Sigmoid colon (tissue), 6 donors: ENCODE measurements at regions not wholly inside any gene's neighbourhood (a gene's known extent, or its start where the extent isn't known, plus 50 kb on each side); places are given as distances from the start of the nearest gene placed in this dataset.

Experiments
- DNase-seq: peaks from one replicate; pipeline ENCODE4 v3.0.0-alpha.2; 2019
- H3K27ac ChIP-seq, 4 donors: fragments of 200-600 bp; sonication (generic); one replicate each; pipeline ENCODE4 v1.5.1; 2016 to 2019; ENCODE audit warnings: mild to moderate bottlenecking in 1 of 4
- H3K27me3 ChIP-seq, 3 donors: fragments of 200-600 bp; sonication (generic); one replicate each; pipeline ENCODE4 v1.5.1; 2019; ENCODE audit warnings: mild to moderate bottlenecking in 1 of 3
- H3K36me3 ChIP-seq, 4 donors: fragments of 200-600 bp; sonication (generic); one replicate each; pipeline ENCODE4 v1.5.1; 2016 to 2019
- H3K4me1 ChIP-seq, 4 donors: fragments of 200-600 bp; sonication (generic); one replicate each; pipeline ENCODE4 v1.5.1; 2017 to 2019
- H3K4me3 ChIP-seq, 4 donors: fragments of 200-600 bp; sonication (generic); one replicate each; pipeline ENCODE4 v1.5.1; 2017 to 2019; ENCODE audit warnings: mild to moderate bottlenecking in 2 of 4, moderate library complexity in 1 of 4
- H3K9me3 ChIP-seq, 4 donors: fragments of 200-600 bp in 3 of 4; sonication (generic) in 3 of 4; one replicate each; pipeline versions ENCODE4 v1.5.1 to v1.6.1; 2013 to 2019
- EP300 ChIP-seq, 4 donors: sonication (generic); formaldehyde crosslinking; IDR thresholded peaks; one replicate each; pipeline ENCODE4 v1.6.1; 2017; ENCODE audit warnings: antibody characterized with exemption in 4 of 4
- POLR2A ChIP-seq, 2 donors: fragments of 450-650 bp; IDR thresholded peaks; one replicate each; pipeline ENCODE4 v1.6.1; 2016; ENCODE audit warnings: antibody characterized with exemption in 2 of 2, mild to moderate bottlenecking in 2 of 2, moderate library complexity in 2 of 2
- POLR2AphosphoS5 ChIP-seq, 4 donors: sonication (generic); formaldehyde crosslinking; IDR thresholded peaks; one replicate each; pipeline ENCODE4 v1.6.1; 2017; ENCODE audit warnings: antibody characterized with exemption in 4 of 4
- WGBS, 2 donors: extraction: QIAGEN DNeasy Blood & Tissue Kit; methylation state at CpG; one replicate each; pipeline ENCODE4 v1.1.7; 2013; 5-methylcytosine and 5-hydroxymethylcytosine counted together
- intact Hi-C: fragments of 100-400 bp; cut with DNase I; formaldehyde crosslinking; loops from one replicate; pipeline ENCODE4 v1.15.1; 2023
- TF ChIP-seq, protein P1 (sequence below), 4 experiments: fragments of 450-650 bp in 3 of 4; fragments of 200-600 bp in 1 of 4; IDR thresholded peaks; one replicate each; pipeline ENCODE4 v1.5.1; 2016 to 2019; ENCODE audit warnings: antibody characterized with exemption in 4 of 4, mild to moderate bottlenecking in 3 of 4, moderate library complexity in 2 of 4
- donor health status: healthy with polysubstance abuse.
- donor health status: healthy.

DNA sequence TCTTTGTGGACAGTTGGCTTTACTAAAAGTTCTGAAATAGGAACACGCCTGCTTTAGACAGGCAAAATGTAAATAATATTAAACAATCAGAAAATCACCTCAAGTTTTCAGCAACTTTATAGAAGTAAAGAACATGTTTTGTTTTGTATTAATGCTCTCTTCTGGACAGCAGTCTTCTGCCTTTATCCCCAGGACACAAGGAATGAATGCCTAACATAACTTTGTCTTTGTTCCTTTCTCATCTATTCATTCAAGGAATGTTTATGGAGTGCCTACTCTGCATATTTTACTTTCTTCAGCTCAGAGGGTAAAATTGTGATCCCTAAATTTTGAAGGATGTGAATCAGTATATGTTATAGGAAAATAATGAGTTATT, 325.4 kb downstream of the FOXO1 start:
- WGBS, 2 donors, result 71 to 74% methylated on average over 1 of the region's 1 CpG
- DNase-seq, result no peak
- intact Hi-C loops, result no loop called here
- no peak for TF ChIP-seq POLR2AphosphoS5 (IDR thresholded peaks at IDR 0.05)
- TF ChIP-seq, protein P1, sequence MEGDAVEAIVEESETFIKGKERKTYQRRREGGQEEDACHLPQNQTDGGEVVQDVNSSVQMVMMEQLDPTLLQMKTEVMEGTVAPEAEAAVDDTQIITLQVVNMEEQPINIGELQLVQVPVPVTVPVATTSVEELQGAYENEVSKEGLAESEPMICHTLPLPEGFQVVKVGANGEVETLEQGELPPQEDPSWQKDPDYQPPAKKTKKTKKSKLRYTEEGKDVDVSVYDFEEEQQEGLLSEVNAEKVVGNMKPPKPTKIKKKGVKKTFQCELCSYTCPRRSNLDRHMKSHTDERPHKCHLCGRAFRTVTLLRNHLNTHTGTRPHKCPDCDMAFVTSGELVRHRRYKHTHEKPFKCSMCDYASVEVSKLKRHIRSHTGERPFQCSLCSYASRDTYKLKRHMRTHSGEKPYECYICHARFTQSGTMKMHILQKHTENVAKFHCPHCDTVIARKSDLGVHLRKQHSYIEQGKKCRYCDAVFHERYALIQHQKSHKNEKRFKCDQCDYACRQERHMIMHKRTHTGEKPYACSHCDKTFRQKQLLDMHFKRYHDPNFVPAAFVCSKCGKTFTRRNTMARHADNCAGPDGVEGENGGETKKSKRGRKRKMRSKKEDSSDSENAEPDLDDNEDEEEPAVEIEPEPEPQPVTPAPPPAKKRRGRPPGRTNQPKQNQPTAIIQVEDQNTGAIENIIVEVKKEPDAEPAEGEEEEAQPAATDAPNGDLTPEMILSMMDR (IDR thresholded peaks at IDR 0.05), result no peak
- no peak for TF ChIP-seq EP300 (IDR thresholded peaks at IDR 0.05)
- no peak for TF ChIP-seq POLR2A (IDR thresholded peaks at IDR 0.05)
- H3K27me3 ChIP-seq, result no peaks in the 10 kb centered on the region
- no peaks in the 10 kb centered on the region for H3K36me3 ChIP-seq
- H3K27ac ChIP-seq, result peak overlapping the region in 3 of 4 donors; percentile 5 to 43 (median 31)
- no peak overlapping the region for H3K4me3 ChIP-seq
- no peaks in the 10 kb centered on the region for H3K9me3 ChIP-seq
- H3K4me1 ChIP-seq, result peaks cover 0 to 37% (median 27%) of the 10 kb centered on the region in 4 donors

DNA sequence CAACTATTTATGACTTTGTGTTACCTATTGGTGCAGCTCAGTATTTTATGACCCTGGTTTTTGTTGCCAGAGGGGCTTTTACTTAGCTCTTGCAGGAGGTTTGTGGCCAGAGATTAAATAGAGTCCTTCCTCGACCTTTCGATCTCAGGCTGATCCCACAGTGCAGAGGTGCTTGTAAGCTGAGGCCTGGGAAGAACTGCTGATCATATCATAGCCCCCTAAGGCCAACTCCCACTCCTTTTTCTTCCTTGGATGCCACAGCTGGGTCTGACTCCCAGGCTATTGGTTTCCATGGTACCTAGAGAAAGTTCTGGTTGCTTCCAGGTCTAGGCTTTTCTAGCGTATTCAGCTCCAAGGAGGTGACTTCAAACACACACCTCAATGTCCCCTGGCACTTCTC, 324.9 kb downstream of the FOXO1 start:
- no peaks in the 10 kb centered on the region for H3K27me3 ChIP-seq
- 94% methylated on average over 3 of the region's 3 CpGs for WGBS, 2 donors
- no peaks in the 10 kb centered on the region for H3K36me3 ChIP-seq
- TF ChIP-seq EP300 (IDR thresholded peaks at IDR 0.05), result no peak
- TF ChIP-seq, protein P1 (IDR thresholded peaks at IDR 0.05), result no peak
- TF ChIP-seq POLR2A (IDR thresholded peaks at IDR 0.05), result no peak
- TF ChIP-seq POLR2AphosphoS5 (IDR thresholded peaks at IDR 0.05), result no peak
- peak overlapping the region in 1 of 4 donors; percentile 43 for H3K27ac ChIP-seq
- no peak overlapping the region for H3K4me3 ChIP-seq
- H3K9me3 ChIP-seq, result no peaks in the 10 kb centered on the region
- intact Hi-C loops, result no loop called here
- peaks cover 0 to 35% (median 27%) of the 10 kb centered on the region in 4 donors for H3K4me1 ChIP-seq
- DNase-seq, result no peak

DNA sequence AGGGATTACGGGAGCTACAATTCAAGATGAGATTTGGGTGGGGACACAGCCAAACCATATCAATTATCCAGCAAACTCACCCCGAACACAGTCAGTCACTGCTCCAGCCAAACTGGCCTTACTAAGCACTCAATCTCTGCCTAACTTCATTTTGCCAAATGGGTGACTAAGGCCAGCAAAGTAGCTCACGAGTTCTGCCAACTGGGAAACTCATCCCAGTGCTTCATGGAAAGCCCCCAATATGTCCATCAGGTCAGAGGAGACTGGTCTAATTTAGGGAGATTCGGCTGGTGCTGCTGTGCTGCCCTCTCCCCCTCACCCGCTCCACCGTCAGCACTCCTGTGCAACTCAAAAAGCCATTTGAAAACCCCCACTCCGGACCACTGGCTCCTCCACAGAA, 324.0 kb downstream of the FOXO1 start:
- H3K9me3 ChIP-seq, result no peaks in the 10 kb centered on the region
- WGBS, 2 donors, result 78 to 94% methylated on average over 7 of the region's 7 CpGs
- DNase-seq, result no peak
- TF ChIP-seq EP300 (IDR thresholded peaks at IDR 0.05), result no peak
- no peak for TF ChIP-seq POLR2AphosphoS5 (IDR thresholded peaks at IDR 0.05)
- TF ChIP-seq, protein P1 (IDR thresholded peaks at IDR 0.05), result no peak
- TF ChIP-seq POLR2A (IDR thresholded peaks at IDR 0.05), result no peak
- H3K4me1 ChIP-seq, result peaks cover 0 to 33% (median 27%) of the 10 kb centered on the region in 4 donors
- H3K27ac ChIP-seq, result no peak overlapping the region
- intact Hi-C loops, result no loop called here
- H3K27me3 ChIP-seq, result no peaks in the 10 kb centered on the region
- H3K4me3 ChIP-seq, result no peak overlapping the region
- no peaks in the 10 kb centered on the region for H3K36me3 ChIP-seq

DNA sequence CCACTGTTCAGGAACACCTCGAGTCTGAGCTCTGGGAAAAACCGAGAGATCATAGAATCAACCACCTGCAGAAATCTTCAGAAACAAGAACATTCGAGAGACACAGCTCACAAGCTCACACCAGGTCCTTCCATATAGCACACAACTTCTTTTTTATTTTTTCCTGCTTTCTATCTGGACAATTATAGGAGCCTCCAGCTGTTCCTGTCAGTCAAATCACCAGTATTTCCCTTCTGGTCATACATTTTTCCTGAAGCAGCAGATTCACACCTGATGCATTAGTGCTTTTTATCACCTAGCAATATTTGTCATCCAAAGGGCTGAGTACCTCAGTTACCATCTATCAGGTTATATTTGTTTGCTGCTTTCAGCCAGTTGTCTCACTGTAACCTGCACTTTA, 323.5 kb downstream of the FOXO1 start:
- Histone ChIP-seq H3K4me3 (no peak overlapping the region), H3K27ac (no peak overlapping the region), H3K36me3 (no peaks in the 10 kb centered on the region), H3K27me3 (no peaks in the 10 kb centered on the region), H3K9me3 (no peaks in the 10 kb centered on the region), H3K4me1 (peaks cover 0 to 33% (median 27%) of the 10 kb centered on the region in 4 donors)
- TF ChIP-seq, protein P1 (IDR thresholded peaks at IDR 0.05), result no peak
- TF ChIP-seq EP300 (IDR thresholded peaks at IDR 0.05) (no peak), POLR2A (IDR thresholded peaks at IDR 0.05) (no peak), POLR2AphosphoS5 (IDR thresholded peaks at IDR 0.05) (no peak)
- WGBS, 2 donors, result 86 to 89% methylated on average over 3 of the region's 3 CpGs
- intact Hi-C loops, result no loop called here
- DNase-seq, result no peak

DNA sequence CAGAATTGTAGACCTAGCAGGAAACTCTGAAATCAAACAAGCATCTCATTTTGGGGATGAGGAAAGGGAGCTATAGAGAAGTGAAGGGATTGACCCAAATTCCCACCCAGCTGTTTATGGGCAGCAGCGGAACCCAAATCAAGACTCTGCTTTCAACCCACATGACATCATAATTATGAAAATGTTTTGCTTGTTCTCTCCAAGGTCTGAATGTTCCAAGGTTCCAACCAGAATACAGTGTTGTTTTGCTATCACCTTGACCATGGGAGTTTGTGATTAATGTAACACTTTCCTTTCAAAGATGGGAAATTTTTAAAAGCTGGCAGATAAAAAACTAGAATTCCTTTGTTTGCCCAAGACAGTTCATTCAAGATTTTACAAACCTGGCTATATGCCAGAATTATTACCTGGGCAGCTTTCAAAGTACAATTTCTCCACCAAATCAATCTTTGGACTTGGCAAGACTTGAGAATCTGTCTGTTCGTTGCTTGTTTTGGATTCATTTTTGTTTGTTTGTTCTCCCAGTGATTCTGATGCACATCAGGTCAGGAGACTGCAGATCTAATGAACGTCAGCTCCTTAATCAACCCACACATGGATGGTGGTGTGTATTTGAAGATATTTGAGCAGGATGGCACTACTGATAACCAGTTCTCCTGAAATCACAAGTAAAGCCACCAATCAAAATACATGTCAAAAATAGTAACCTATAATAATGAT, 322.7 kb downstream of the FOXO1 start:
- H3K9me3 ChIP-seq, result no peaks in the 10 kb centered on the region
- H3K27ac ChIP-seq, result no peak overlapping the region
- no peak for DNase-seq
- H3K36me3 ChIP-seq, result no peaks in the 10 kb centered on the region
- 25 to 78% methylated on average over 3 of the region's 3 CpGs for WGBS, 2 donors
- TF ChIP-seq POLR2A (IDR thresholded peaks at IDR 0.05) (no peak), EP300 (IDR thresholded peaks at IDR 0.05) (no peak), POLR2AphosphoS5 (IDR thresholded peaks at IDR 0.05) (no peak)
- TF ChIP-seq, protein P1 (IDR thresholded peaks at IDR 0.05), result no peak
- intact Hi-C loops, result no loop called here
- H3K27me3 ChIP-seq, result no peaks in the 10 kb centered on the region
- H3K4me1 ChIP-seq, result peaks cover 0 to 33% (median 27%) of the 10 kb centered on the region in 4 donors
- no peak overlapping the region for H3K4me3 ChIP-seq
